Mesothelial cell of epicardium (in vitro differentiated cells): ENCODE measurements at regions not wholly inside any gene's neighbourhood (a gene's known extent, or its start where the extent isn't known, plus 50 kb on each side); places are given as distances from the start of the nearest gene placed in this dataset.
A peak's percentile ranks its signal among the peaks of the same experiment; 100 is the strongest.

ENCODE experiments used
- DNase-seq, 2 experiments: peaks; one replicate each; pipeline ENCODE4 v3.0.0; 2021; ENCODE audit warnings: low spot score in 2 of 2; ENCODE audit not compliant: unreplicated experiment in 2 of 2
- H3K27ac Mint-ChIP-seq: 2 replicates; pipeline ENCODE4 v1.8.0; 2021; ENCODE audit warnings: mixed read lengths
- H3K27me3 Mint-ChIP-seq: 2 replicates; pipeline ENCODE4 v1.8.0; 2021; ENCODE audit warnings: low read depth, mixed read lengths
- H3K36me3 Mint-ChIP-seq: 2 replicates; pipeline ENCODE4 v1.8.0; 2021; ENCODE audit warnings: mixed read lengths
- H3K4me1 Mint-ChIP-seq: 2 replicates; pipeline ENCODE4 v1.8.0; 2021; ENCODE audit warnings: mixed read lengths
- H3K4me3 Mint-ChIP-seq: 2 replicates; pipeline ENCODE4 v1.8.0; 2021; ENCODE audit warnings: mild to moderate bottlenecking, moderate library complexity, mixed read lengths
- H3K9me3 Mint-ChIP-seq: 2 replicates; pipeline ENCODE4 v1.8.0; 2021; ENCODE audit warnings: mixed read lengths
- CTCF ChIP-seq: fragments of 200-600 bp; sonication (generic); IDR thresholded peaks from one replicate; pipeline ENCODE4 v1.5.0; 2021; ENCODE audit warnings: antibody characterized with exemption; ENCODE audit not compliant: unreplicated experiment

DNA sequence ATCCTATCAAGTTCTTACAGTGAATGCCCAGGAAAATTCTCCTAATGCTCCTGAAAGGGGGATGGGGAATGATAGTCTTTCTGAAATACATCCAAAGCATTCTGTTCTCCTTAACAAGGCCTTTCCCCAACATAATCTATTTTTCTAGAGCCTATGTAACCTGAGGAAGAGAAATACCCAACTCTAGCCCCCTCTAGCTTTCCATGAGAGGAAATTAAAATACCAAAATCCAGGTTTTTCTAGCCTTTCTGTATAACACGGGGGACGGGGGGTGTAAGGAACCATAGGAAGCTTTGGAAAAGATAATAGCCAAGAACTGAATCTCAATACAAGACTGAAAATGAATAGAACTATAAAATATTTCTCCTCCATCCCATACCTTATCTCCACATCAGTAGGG, 815.9 kb downstream of the SLITRK6 start:
- no peak for DNase-seq
- peaks cover 6% of the 10 kb centered on the region for H3K4me1 Mint-ChIP-seq
- no peak for TF ChIP-seq CTCF
- H3K27me3 Mint-ChIP-seq: no peaks in the 10 kb centered on the region
- no peak overlapping the region for H3K4me3 Mint-ChIP-seq
- H3K36me3 Mint-ChIP-seq: no peaks in the 10 kb centered on the region
- no peak overlapping the region for H3K27ac Mint-ChIP-seq
- H3K9me3 Mint-ChIP-seq: peaks cover 5% of the 10 kb centered on the region

DNA sequence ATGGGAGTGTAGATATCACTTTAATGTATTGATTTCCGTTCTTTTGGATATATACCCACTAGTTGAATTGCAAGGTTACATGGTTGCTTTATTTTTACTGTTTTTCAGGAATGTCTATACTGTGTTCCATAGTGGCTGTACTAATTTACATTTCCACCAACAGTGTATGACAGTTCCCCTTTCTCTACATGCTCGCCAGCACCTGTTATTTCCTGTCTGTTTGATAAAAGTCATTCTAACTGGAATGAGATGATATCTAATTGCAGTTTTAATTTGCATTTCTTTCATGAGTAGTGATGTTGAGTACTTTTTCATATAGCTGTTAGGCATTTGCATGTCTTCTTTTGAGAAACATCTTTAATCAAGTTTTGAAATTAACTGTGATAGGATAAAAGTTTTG, 818.6 kb downstream of the SLITRK6 start:
- Mint-ChIP-seq H3K9me3 (peaks cover 5% of the 10 kb centered on the region), H3K4me1 (peaks cover 11% of the 10 kb centered on the region), H3K36me3 (no peaks in the 10 kb centered on the region), H3K27ac (no peak overlapping the region), H3K4me3 (no peak overlapping the region), H3K27me3 (no peaks in the 10 kb centered on the region)
- no peak for DNase-seq
- no peak for TF ChIP-seq CTCF

DNA sequence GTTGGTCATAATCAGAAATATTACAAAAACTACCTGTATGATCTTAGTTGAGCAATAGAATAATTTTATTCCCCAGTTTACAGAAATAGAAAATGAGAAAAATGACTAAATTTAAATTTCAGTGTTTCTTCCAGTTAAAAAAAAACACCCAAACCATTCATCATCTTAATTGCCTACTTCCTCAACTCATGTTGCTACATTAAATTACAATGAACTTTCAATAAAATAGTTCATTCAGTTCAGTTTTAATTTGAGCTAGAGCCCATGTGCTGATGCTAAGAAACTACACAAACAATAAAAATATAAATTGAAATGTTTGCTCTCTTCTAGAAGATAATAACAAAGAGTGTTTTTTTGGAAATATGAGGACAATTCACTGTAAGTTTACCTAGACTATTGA, 820.4 kb downstream of the SLITRK6 start:
- Mint-ChIP-seq H3K27ac (no peak overlapping the region), H3K27me3 (no peaks in the 10 kb centered on the region), H3K9me3 (no peaks in the 10 kb centered on the region), H3K36me3 (no peaks in the 10 kb centered on the region), H3K4me1 (peaks cover 14% of the 10 kb centered on the region), H3K4me3 (no peak overlapping the region)
- no peak for TF ChIP-seq CTCF
- DNase-seq: no peak

GRCh38 chr13:84973661-84974060, 825.6 kb downstream of the SLITRK6 start:
- no peak for TF ChIP-seq CTCF
- DNase-seq: no peak
- Mint-ChIP-seq H3K4me3 (no peak overlapping the region), H3K4me1 (peaks cover 11% of the 10 kb centered on the region), H3K27me3 (no peaks in the 10 kb centered on the region), H3K9me3 (peaks cover 15% of the 10 kb centered on the region), H3K27ac (peak overlapping the region; percentile 22), H3K36me3 (no peaks in the 10 kb centered on the region)

- no peak overlapping the region for H3K27ac Mint-ChIP-seq
- no peak for TF ChIP-seq CTCF
- H3K27me3 Mint-ChIP-seq: no peaks in the 10 kb centered on the region
- H3K36me3 Mint-ChIP-seq: no peaks in the 10 kb centered on the region
- peaks cover 5% of the 10 kb centered on the region for H3K4me1 Mint-ChIP-seq
- H3K4me3 Mint-ChIP-seq: no peak overlapping the region
- H3K9me3 Mint-ChIP-seq: peaks cover 15% of the 10 kb centered on the region
- no peak for DNase-seq
Observed at GRCh38 chr13:84972907-84973306, 826.3 kb downstream of the SLITRK6 start.

GRCh38 chr13:84962849-84963248, 836.4 kb downstream of the SLITRK6 start:
- no peaks in the 10 kb centered on the region for H3K27me3 Mint-ChIP-seq
- H3K36me3 Mint-ChIP-seq: no peaks in the 10 kb centered on the region
- no peak overlapping the region for H3K4me3 Mint-ChIP-seq
- no peaks in the 10 kb centered on the region for H3K9me3 Mint-ChIP-seq
- TF ChIP-seq CTCF: no peak
- no peak for DNase-seq
- no peaks in the 10 kb centered on the region for H3K4me1 Mint-ChIP-seq
- H3K27ac Mint-ChIP-seq: no peak overlapping the region
